DOHH2 (cell line): ENCODE measurements at regions not wholly inside any gene's neighbourhood (a gene's known extent, or its start where the extent isn't known, plus 50 kb on each side); places are given as distances from the start of the nearest gene placed in this dataset.

Source experiments
- EZH2phosphoT487 ChIP-seq: fragments of 200-600 bp; sonication (generic); IDR thresholded peaks from 2 replicates; pipeline ENCODE4 v1.6.1; 2017; ENCODE audit warnings: borderline replicate concordance, mild to moderate bottlenecking, antibody characterized with exemption, low read length, moderate library complexity, mixed read lengths
- TF ChIP-seq, protein P1 (sequence below): fragments of 200-600 bp; sonication (generic); IDR thresholded peaks from one replicate; pipeline ENCODE4 v1.5.1; 2014; ENCODE audit warnings: antibody characterized with exemption, mild to moderate bottlenecking, low read depth, low read length; ENCODE audit not compliant: poor library complexity, severe bottlenecking

DNA sequence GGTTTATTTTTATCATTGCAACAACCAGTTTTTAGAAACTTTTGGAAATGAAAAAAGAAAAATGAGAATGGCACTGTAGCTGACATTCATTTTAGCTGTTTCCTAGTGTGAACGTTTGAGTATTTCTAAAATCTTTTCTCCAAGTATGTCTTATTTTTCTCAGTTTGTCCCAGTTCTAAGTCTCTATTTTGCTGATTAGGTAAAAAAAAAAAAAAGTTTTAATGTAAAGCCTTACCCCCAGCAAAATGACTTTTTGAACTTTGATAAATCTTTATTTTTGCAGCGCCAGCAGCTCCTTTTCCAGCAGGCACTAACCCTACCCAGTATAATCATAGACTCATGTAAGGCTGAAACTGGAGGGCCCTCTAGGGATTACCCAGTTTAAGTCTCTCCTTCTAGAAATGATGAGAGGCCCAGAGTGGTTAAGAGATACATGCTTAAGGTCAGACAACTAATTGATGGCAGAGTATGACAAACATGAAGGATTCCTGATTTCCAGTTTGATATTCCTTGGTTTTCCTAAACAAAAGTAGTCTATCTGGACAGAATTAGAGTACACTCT, 84.3 kb upstream of the SLC4A4 start:
- TF ChIP-seq, protein P1, sequence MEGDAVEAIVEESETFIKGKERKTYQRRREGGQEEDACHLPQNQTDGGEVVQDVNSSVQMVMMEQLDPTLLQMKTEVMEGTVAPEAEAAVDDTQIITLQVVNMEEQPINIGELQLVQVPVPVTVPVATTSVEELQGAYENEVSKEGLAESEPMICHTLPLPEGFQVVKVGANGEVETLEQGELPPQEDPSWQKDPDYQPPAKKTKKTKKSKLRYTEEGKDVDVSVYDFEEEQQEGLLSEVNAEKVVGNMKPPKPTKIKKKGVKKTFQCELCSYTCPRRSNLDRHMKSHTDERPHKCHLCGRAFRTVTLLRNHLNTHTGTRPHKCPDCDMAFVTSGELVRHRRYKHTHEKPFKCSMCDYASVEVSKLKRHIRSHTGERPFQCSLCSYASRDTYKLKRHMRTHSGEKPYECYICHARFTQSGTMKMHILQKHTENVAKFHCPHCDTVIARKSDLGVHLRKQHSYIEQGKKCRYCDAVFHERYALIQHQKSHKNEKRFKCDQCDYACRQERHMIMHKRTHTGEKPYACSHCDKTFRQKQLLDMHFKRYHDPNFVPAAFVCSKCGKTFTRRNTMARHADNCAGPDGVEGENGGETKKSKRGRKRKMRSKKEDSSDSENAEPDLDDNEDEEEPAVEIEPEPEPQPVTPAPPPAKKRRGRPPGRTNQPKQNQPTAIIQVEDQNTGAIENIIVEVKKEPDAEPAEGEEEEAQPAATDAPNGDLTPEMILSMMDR, result no peak
- no peak for TF ChIP-seq EZH2phosphoT487
